ENCODE measurements at regions not wholly inside any gene's neighbourhood (a gene's known extent, or its start where the extent isn't known, plus 50 kb on each side); places are given as distances from the start of the nearest gene placed in this dataset.

- no peak for TF ChIP-seq POLR2AphosphoS5 (IDR thresholded peaks at IDR 0.05)
- Histone ChIP-seq H3K4me1 (no peaks in the 10 kb centered on the region), H3K27ac (peak overlapping the region in 1 of 8 donors; percentile 3), H3K27me3 (replicated peaks in 1 of 7) (peaks cover 0 to 11% (median 0%) of the 10 kb centered on the region in 7 donors), H3K36me3 (no peaks in the 10 kb centered on the region), H3K9me3 (no peaks in the 10 kb centered on the region), H3K4me3 (no peak overlapping the region)
- 60 to 83% (median 75%) methylated on average over 9 of the region's 9 CpGs for WGBS, 5 donors
- DNase-seq = no peak
- intact Hi-C loops (cut with DNase I; ENCODE audit: low total_unique reads) = no loop called here
These were observed 246.9 kb upstream of the GAS1 start for GRCh38 chr9:87193925-87194868.

- no peak overlapping the region for H3K4me3 ChIP-seq
- DNase-seq = no peak
- H3K9me3 ChIP-seq = no peaks in the 10 kb centered on the region
- intact Hi-C loops (cut with DNase I; ENCODE audit: low total_unique reads) = no loop called here
- TF ChIP-seq POLR2AphosphoS5 (IDR thresholded peaks at IDR 0.05) (no peak), CTCF (IDR thresholded peaks at IDR 0.05 in 8 of 11, conservative IDR thresholded peaks at IDR 0.05 in 3 of 11) (no peak), POLR2A (IDR thresholded peaks at IDR 0.05) (no peak)
- no peaks in the 10 kb centered on the region for H3K36me3 ChIP-seq
- no peaks in the 10 kb centered on the region for H3K4me1 ChIP-seq
- no peak overlapping the region for H3K27ac ChIP-seq
- peaks cover 0 to 11% (median 0%) of the 10 kb centered on the region in 7 donors for H3K27me3 ChIP-seq (replicated peaks in 1 of 7)
These were observed 248.0 kb upstream of the GAS1 start for GRCh38 chr9:87195306-87195705.

GRCh38 chr9:87197349-87198130 is 250.2 kb upstream of the GAS1 start:
- no peaks in the 10 kb centered on the region for H3K4me1 ChIP-seq
- intact Hi-C loops (cut with DNase I; ENCODE audit: low total_unique reads) = no loop called here
- no peak overlapping the region for H3K27ac ChIP-seq
- no peaks in the 10 kb centered on the region for H3K9me3 ChIP-seq
- peaks cover 0 to 11% (median 0%) of the 10 kb centered on the region in 7 donors for H3K27me3 ChIP-seq (replicated peaks in 1 of 7)
- no peaks in the 10 kb centered on the region for H3K36me3 ChIP-seq
- TF ChIP-seq POLR2AphosphoS5 (IDR thresholded peaks at IDR 0.05) (no peak), CTCF (IDR thresholded peaks at IDR 0.05 in 8 of 11, conservative IDR thresholded peaks at IDR 0.05 in 3 of 11) (no peak), POLR2A (IDR thresholded peaks at IDR 0.05) (no peak)
- DNase-seq = no peak
- no peak overlapping the region for H3K4me3 ChIP-seq
- WGBS, 5 donors = 85 to 90% (median 88%) methylated on average over 6 to 10 of the region's 10 CpGs

- Histone ChIP-seq H3K4me1 (no peaks in the 10 kb centered on the region), H3K27ac (no peak overlapping the region), H3K36me3 (no peaks in the 10 kb centered on the region), H3K9me3 (no peaks in the 10 kb centered on the region), H3K4me3 (no peak overlapping the region), H3K27me3 (replicated peaks in 1 of 7) (peaks cover 0 to 11% (median 0%) of the 10 kb centered on the region in 7 donors)
- intact Hi-C loops (cut with DNase I; ENCODE audit: low total_unique reads) = no loop called here
- no peak for TF ChIP-seq CTCF (IDR thresholded peaks at IDR 0.05 in 8 of 11, conservative IDR thresholded peaks at IDR 0.05 in 3 of 11)
- no peak for TF ChIP-seq POLR2AphosphoS5 (IDR thresholded peaks at IDR 0.05)
- TF ChIP-seq POLR2A (IDR thresholded peaks at IDR 0.05) = no peak
- 67 to 89% (median 80%) methylated on average over 3 of the region's 3 CpGs for WGBS, 5 donors
- DNase-seq = no peak
These were observed 251.4 kb upstream of the GAS1 start for GRCh38 chr9:87198716-87199115.
